Trophoblast cell (in vitro differentiated cells and primary cell): ENCODE measurements at regions not wholly inside any gene's neighbourhood (a gene's known extent, or its start where the extent isn't known, plus 50 kb on each side); places are given as distances from the start of the nearest gene placed in this dataset.
"Not testable (repeated sequence)": the region's sequence is repeated elsewhere in the genome, so short reads cannot be mapped to it uniquely, and the experiment has no call there.

Experiments used
- DNase-seq, 2 donors: peaks; one replicate each; pipeline ENCODE4 v3.0.0-alpha.2; 2016
- H2AFZ ChIP-seq: 2 replicates; pipeline ENCODE4 v1.6.1; 2013; ENCODE audit warnings: low read length, moderate library complexity, mild to moderate bottlenecking; ENCODE audit not compliant: insufficient read depth, poor library complexity
- H2AK5ac ChIP-seq: 2 replicates; pipeline ENCODE4 v1.6.1; 2013; ENCODE audit warnings: mild to moderate bottlenecking, low read length
- H2BK120ac ChIP-seq: 2 replicates; pipeline ENCODE4 v1.6.1; 2013; ENCODE audit warnings: low read length, mild to moderate bottlenecking, moderate library complexity; ENCODE audit not compliant: insufficient read depth, poor library complexity
- H2BK12ac ChIP-seq: 2 replicates; pipeline ENCODE4 v1.6.1; 2013; ENCODE audit warnings: mild to moderate bottlenecking, low read length, moderate library complexity
- H2BK5ac ChIP-seq: 2 replicates; pipeline ENCODE4 v1.6.1; 2013; ENCODE audit warnings: low read length, low read depth, moderate library complexity, mild to moderate bottlenecking; ENCODE audit not compliant: poor library complexity
- H3K14ac ChIP-seq: 2 replicates; pipeline ENCODE4 v1.6.1; 2013; ENCODE audit warnings: mild to moderate bottlenecking, low read length
- H3K18ac ChIP-seq: 2 replicates; pipeline ENCODE4 v1.6.1; 2013; ENCODE audit warnings: mild to moderate bottlenecking, low read length
- H3K23ac ChIP-seq: 2 replicates; pipeline ENCODE4 v1.6.1; 2013; ENCODE audit warnings: low read length
- H3K27ac ChIP-seq: 2 replicates; pipeline ENCODE4 v1.5.1; 2013; ENCODE audit warnings: low read depth, mild to moderate bottlenecking, inconsistent platforms, low read length, moderate library complexity
- H3K27me3 ChIP-seq: 2 replicates; pipeline ENCODE4 v1.6.1; 2013; ENCODE audit warnings: inconsistent platforms, mild to moderate bottlenecking, low read length, moderate library complexity; ENCODE audit not compliant: insufficient read depth
- H3K36me3 ChIP-seq, 2 experiments: 1 replicate in 1 of 2; 2 replicates in 1 of 2; pipeline ENCODE4 v1.6.1; 2013; ENCODE audit warnings: low read length in 2 of 2, mild to moderate bottlenecking in 2 of 2, moderate library complexity in 1 of 2; ENCODE audit not compliant: insufficient read depth in 2 of 2, control insufficient read depth in 1 of 2
- H3K4ac ChIP-seq: 2 replicates; pipeline ENCODE4 v1.6.1; 2013; ENCODE audit warnings: low read depth, mild to moderate bottlenecking, low read length, moderate library complexity
- H3K4me1 ChIP-seq, 2 experiments: 1 replicate in 1 of 2; 2 replicates in 1 of 2; pipeline ENCODE4 v1.6.1; 2013; ENCODE audit warnings: low read length in 2 of 2, mild to moderate bottlenecking in 2 of 2, moderate library complexity in 1 of 2; ENCODE audit not compliant: insufficient read depth in 2 of 2, control insufficient read depth in 1 of 2
- H3K4me2 ChIP-seq: 2 replicates; pipeline ENCODE4 v1.6.1; 2013; ENCODE audit warnings: inconsistent platforms, mild to moderate bottlenecking, low read length, moderate library complexity
- H3K4me3 ChIP-seq: 2 replicates; pipeline ENCODE4 v1.5.1; 2013; ENCODE audit warnings: mild to moderate bottlenecking, low read depth, low read length, inconsistent platforms
- H3K79me1 ChIP-seq: one replicate; pipeline ENCODE4 v1.6.1; 2013; ENCODE audit warnings: low read length
- H3K79me2 ChIP-seq: 2 replicates; pipeline ENCODE4 v1.6.1; 2013; ENCODE audit warnings: low read length, mild to moderate bottlenecking; ENCODE audit not compliant: control insufficient read depth, insufficient read depth, poor library complexity
- H3K9ac ChIP-seq: 2 replicates; pipeline ENCODE4 v1.6.1; 2013; ENCODE audit warnings: mild to moderate bottlenecking, low read length
- H3K9me3 ChIP-seq: 2 replicates; pipeline ENCODE4 v1.6.1; 2013; ENCODE audit warnings: low read depth, mild to moderate bottlenecking, control low read depth, inconsistent platforms, low read length; ENCODE audit not compliant: insufficient read depth
- H4K12ac ChIP-seq: 2 replicates; pipeline ENCODE4 v1.6.1; 2013; ENCODE audit warnings: low read depth, mild to moderate bottlenecking, low read length, moderate library complexity
- H4K8ac ChIP-seq: 2 replicates; pipeline ENCODE4 v1.6.1; 2013; ENCODE audit warnings: low read depth, mild to moderate bottlenecking, low read length, moderate library complexity
- H4K91ac ChIP-seq: one replicate; pipeline ENCODE4 v1.6.1; 2013; ENCODE audit warnings: low read depth, mild to moderate bottlenecking, low read length, moderate library complexity
- WGBS: extraction: QIAGEN DNeasy Blood & Tissue Kit; methylation state at CpG from one replicate; pipeline ENCODE4 v1.1.7; 2013; ENCODE audit warnings: missing lambda C conversion rate; ENCODE audit not compliant: insufficient read length, insufficient coverage; ENCODE audit errors: extremely low coverage; 5-methylcytosine and 5-hydroxymethylcytosine counted together

GRCh38 chr18:11343096-11343495 is 193.7 kb upstream of the PIEZO2 start:
- no peaks in the 10 kb centered on the region for H3K27me3 ChIP-seq
- no peak overlapping the region for H4K91ac ChIP-seq
- no peak overlapping the region for H3K27ac ChIP-seq
- H3K4me3 ChIP-seq, result no peak overlapping the region
- no peak overlapping the region for H3K4me2 ChIP-seq
- no peak overlapping the region for H3K4ac ChIP-seq
- no peak overlapping the region for H3K23ac ChIP-seq
- H4K12ac ChIP-seq, result no peak overlapping the region
- H2BK120ac ChIP-seq, result no peak overlapping the region
- no peak overlapping the region for H2BK5ac ChIP-seq
- WGBS, result no CpG with 5 or more reads among the region's 4 CpGs
- no peak for DNase-seq
- no peaks in the 10 kb centered on the region for H3K4me1 ChIP-seq
- no peak overlapping the region for H2AK5ac ChIP-seq
- H3K36me3 ChIP-seq, result peaks cover 0 to 3% of the 10 kb centered on the region in 2 experiments
- H3K9ac ChIP-seq, result no peak overlapping the region
- no peak overlapping the region for H2AFZ ChIP-seq
- no peaks in the 10 kb centered on the region for H3K79me2 ChIP-seq
- peaks cover 5% of the 10 kb centered on the region for H3K9me3 ChIP-seq
- no peak overlapping the region for H2BK12ac ChIP-seq
- H3K14ac ChIP-seq, result no peak overlapping the region
- H3K79me1 ChIP-seq, result no peaks in the 10 kb centered on the region
- H4K8ac ChIP-seq, result no peak overlapping the region
- no peak overlapping the region for H3K18ac ChIP-seq

DNA sequence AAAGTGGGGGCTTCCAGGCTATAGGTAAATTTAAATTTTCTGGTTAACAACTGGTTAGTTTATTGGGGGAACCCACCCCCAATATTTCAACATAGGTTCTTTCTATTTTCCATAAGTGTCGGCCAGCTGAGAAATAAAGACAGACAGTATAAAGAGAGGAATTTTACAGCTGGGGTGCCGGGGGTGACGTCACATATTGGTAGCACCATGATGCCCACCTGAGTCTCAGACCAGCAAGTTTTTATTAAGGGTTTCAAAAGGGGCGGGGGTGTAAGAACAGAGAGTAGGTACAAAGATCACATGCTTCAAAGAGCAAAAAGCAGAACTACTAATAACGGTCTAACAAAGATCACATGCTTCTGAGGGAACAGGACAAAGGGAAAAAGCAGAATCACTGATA is 192.7 kb upstream of the PIEZO2 start:
- not testable (repeated sequence) for H3K9me3 ChIP-seq, H3K27ac ChIP-seq, H3K36me3 ChIP-seq, H3K4ac ChIP-seq, H3K4me3 ChIP-seq, H2BK12ac ChIP-seq, H4K91ac ChIP-seq, H4K12ac ChIP-seq, H2BK120ac ChIP-seq, H3K18ac ChIP-seq, H3K4me2 ChIP-seq, H3K27me3 ChIP-seq, H3K9ac ChIP-seq, H3K14ac ChIP-seq, DNase-seq, H2BK5ac ChIP-seq, H2AK5ac ChIP-seq, H2AFZ ChIP-seq, H4K8ac ChIP-seq, H3K4me1 ChIP-seq, H3K79me2 ChIP-seq, H3K23ac ChIP-seq, H3K79me1 ChIP-seq
- no CpG with 5 or more reads among the region's 5 CpGs for WGBS

DNA sequence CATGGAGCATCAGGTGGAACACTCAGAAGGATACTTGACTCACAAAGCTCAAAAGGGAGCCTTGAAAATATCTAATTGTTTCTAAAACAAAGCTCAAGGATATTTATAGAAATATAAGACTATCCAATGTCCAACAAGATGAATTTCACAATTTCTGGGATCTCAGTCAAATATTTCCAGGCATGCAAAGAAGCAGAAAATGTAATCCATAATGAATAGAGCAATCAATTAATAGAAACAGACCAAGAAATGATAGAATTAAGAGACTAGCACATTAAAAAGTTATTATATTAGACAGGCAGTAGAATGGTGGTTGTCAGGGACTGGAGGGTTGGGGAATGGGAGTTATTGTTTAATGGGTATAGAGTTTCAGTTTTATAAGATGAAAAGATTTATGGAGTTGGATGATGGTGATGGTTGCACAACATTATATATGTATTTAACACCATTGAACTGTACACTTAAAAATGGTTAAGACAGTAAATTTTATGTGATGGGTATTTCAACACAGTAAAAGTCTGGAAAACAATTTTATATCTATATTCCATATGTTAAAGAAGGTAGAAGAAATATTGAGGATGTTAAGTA is 189.9 kb upstream of the PIEZO2 start:
- no peak overlapping the region for H3K9ac ChIP-seq
- no peak overlapping the region for H3K27ac ChIP-seq
- H3K9me3 ChIP-seq, result peaks cover 5% of the 10 kb centered on the region
- H3K79me1 ChIP-seq, result no peaks in the 10 kb centered on the region
- no peak overlapping the region for H3K4me3 ChIP-seq
- H3K4ac ChIP-seq, result no peak overlapping the region
- no peaks in the 10 kb centered on the region for H3K4me1 ChIP-seq
- DNase-seq, result no peak
- no peak overlapping the region for H4K8ac ChIP-seq
- H3K14ac ChIP-seq, result no peak overlapping the region
- H4K91ac ChIP-seq, result no peak overlapping the region
- H2AK5ac ChIP-seq, result no peak overlapping the region
- no peak overlapping the region for H3K4me2 ChIP-seq
- no peaks in the 10 kb centered on the region for H3K79me2 ChIP-seq
- H3K36me3 ChIP-seq, result peaks cover 0 to under 1% of the 10 kb centered on the region in 2 experiments
- H3K18ac ChIP-seq, result no peak overlapping the region
- no peak overlapping the region for H2BK5ac ChIP-seq
- no peaks in the 10 kb centered on the region for H3K27me3 ChIP-seq
- no peak overlapping the region for H2BK120ac ChIP-seq
- no peak overlapping the region for H4K12ac ChIP-seq
- no peak overlapping the region for H2AFZ ChIP-seq
- no peak overlapping the region for H2BK12ac ChIP-seq
- no peak overlapping the region for H3K23ac ChIP-seq

DNA sequence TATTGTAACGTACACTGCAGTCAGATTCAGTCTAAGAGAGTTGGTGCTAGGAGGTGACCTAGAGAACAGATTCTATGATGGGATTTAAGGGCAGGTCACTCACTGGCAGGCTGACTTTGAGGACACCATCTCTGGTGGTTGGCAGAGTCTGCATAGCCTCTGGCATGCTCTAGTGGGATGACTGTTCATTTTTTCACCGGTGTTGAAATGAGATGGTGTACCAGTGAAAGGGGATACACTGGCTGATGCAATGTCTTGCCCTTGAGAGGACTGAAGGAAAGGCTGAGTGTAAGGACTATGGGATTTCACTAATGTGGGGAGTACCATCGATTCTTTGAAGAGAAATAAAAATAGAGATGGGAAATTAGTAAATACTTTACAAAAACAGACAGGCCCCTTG is 186.9 kb upstream of the PIEZO2 start:
- H3K27me3 ChIP-seq, result no peaks in the 10 kb centered on the region

More for the DNA sequence above, 186.9 kb upstream of the PIEZO2 start:
- H3K18ac ChIP-seq, result no peak overlapping the region
- H2BK5ac ChIP-seq, result no peak overlapping the region
- H2AK5ac ChIP-seq, result no peak overlapping the region
- no peaks in the 10 kb centered on the region for H3K9me3 ChIP-seq
- no peak overlapping the region for H4K12ac ChIP-seq
- H3K4me2 ChIP-seq, result no peak overlapping the region
- H3K36me3 ChIP-seq, result no peaks in the 10 kb centered on the region
- no peak overlapping the region for H3K4ac ChIP-seq
- no peak overlapping the region for H2BK120ac ChIP-seq
- no peaks in the 10 kb centered on the region for H3K79me2 ChIP-seq
- H4K8ac ChIP-seq, result no peak overlapping the region
- H3K4me1 ChIP-seq, result no peaks in the 10 kb centered on the region
- H3K9ac ChIP-seq, result no peak overlapping the region
- no peak overlapping the region for H4K91ac ChIP-seq
- no peak overlapping the region for H3K4me3 ChIP-seq
- H3K79me1 ChIP-seq, result no peaks in the 10 kb centered on the region
- no CpG with 5 or more reads among the region's 3 CpGs for WGBS
- no peak for DNase-seq
- no peak overlapping the region for H2AFZ ChIP-seq
- H3K27ac ChIP-seq, result no peak overlapping the region
- H3K23ac ChIP-seq, result no peak overlapping the region
- no peak overlapping the region for H2BK12ac ChIP-seq
- H3K14ac ChIP-seq, result no peak overlapping the region
